Astrocyte (in vitro differentiated cells and primary cell): ENCODE measurements at regions not wholly inside any gene's neighbourhood (a gene's known extent, or its start where the extent isn't known, plus 50 kb on each side); places are given as distances from the start of the nearest gene placed in this dataset.

Experiments used
- CTCF ChIP-seq: IDR thresholded peaks from 2 replicates; pipeline ENCODE4 v1.5.1; 2011; ENCODE audit warnings: low read depth, mild to moderate bottlenecking, inconsistent platforms, low read length, moderate library complexity; ENCODE audit not compliant: insufficient read depth
- EZH2 ChIP-seq: IDR thresholded peaks from 2 replicates; pipeline ENCODE4 v1.6.1; 2012; ENCODE audit warnings: mild to moderate bottlenecking, low read length, inconsistent platforms; ENCODE audit not compliant: insufficient read depth

DNA sequence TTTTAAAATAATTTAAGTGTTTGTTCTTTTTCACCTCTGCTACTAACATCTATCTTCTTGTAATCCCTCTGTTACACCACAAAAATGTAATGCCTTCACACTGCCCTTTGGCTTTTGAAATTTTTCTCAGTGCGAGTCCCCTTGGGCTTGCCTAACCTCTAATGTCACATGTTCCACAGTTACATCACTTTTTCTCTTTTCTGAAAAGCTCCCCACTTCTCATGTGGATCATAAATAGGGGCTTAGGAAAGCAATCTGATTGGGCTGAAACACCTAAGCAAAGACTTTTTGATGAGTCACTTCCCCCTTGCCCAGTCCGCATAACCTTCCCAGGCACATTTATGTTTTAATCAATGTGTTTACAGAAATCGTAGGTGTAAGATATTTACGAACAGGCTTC, 288.2 kb downstream of the IPMK start:
- TF ChIP-seq CTCF (no peak), EZH2 (no peak)
